IMR-90 (cell line): ENCODE measurements at regions not wholly inside any gene's neighbourhood (a gene's known extent, or its start where the extent isn't known, plus 50 kb on each side); places are given as distances from the start of the nearest gene placed in this dataset.

ENCODE experiments used
- CEBPB ChIP-seq: IDR thresholded peaks from 2 replicates; pipeline ENCODE4 v1.6.1; 2012; ENCODE audit warnings: low read depth, low read length, improper control_type of control experiment
- RAD21 ChIP-seq: IDR thresholded peaks from 2 replicates; pipeline ENCODE4 v1.6.1; 2012; ENCODE audit warnings: low read length, improper control_type of control experiment
- SMC3 ChIP-seq: fragments of 150-350 bp; IDR thresholded peaks from 2 replicates; pipeline ENCODE4 v1.6.1; 2016; ENCODE audit warnings: low read depth, mild to moderate bottlenecking, antibody characterized with exemption, low read length, moderate library complexity
- TF ChIP-seq, protein P1 (sequence below): conservative IDR thresholded peaks from 2 replicates; pipeline ENCODE4 v1.5.1; 2012; ENCODE audit warnings: mild to moderate bottlenecking, low read depth, low read length, improper control_type of control experiment

DNA sequence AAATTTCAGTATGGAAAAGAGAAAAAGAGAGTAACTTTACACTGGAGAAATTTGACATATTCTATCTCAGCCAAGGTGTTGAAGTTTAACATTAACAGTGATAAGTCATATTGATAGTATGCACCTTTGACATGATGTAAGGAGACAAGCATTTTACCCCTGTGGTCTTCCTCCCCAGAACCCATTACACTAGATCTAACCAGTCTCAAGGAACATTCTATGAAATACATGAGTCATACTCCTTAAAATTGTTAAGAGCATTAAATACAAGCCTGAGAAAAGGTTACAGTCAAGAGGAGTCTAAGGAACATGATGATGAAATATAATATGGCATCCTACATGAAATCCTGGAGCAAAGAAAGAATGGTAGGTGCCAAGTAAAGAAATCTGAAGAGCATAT is 1151.3 kb upstream of the IGFBP7 start:
- TF ChIP-seq, protein P1, sequence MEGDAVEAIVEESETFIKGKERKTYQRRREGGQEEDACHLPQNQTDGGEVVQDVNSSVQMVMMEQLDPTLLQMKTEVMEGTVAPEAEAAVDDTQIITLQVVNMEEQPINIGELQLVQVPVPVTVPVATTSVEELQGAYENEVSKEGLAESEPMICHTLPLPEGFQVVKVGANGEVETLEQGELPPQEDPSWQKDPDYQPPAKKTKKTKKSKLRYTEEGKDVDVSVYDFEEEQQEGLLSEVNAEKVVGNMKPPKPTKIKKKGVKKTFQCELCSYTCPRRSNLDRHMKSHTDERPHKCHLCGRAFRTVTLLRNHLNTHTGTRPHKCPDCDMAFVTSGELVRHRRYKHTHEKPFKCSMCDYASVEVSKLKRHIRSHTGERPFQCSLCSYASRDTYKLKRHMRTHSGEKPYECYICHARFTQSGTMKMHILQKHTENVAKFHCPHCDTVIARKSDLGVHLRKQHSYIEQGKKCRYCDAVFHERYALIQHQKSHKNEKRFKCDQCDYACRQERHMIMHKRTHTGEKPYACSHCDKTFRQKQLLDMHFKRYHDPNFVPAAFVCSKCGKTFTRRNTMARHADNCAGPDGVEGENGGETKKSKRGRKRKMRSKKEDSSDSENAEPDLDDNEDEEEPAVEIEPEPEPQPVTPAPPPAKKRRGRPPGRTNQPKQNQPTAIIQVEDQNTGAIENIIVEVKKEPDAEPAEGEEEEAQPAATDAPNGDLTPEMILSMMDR, result no peak
- no peak for TF ChIP-seq CEBPB
- TF ChIP-seq SMC3, result no peak
- no peak for TF ChIP-seq RAD21
